Neural crest cell (in vitro differentiated cells): ENCODE measurements at regions not wholly inside any gene's neighbourhood (a gene's known extent, or its start where the extent isn't known, plus 50 kb on each side); places are given as distances from the start of the nearest gene placed in this dataset.

Source experiments
- DNase-seq: peaks from one replicate; pipeline ENCODE4 v3.0.0; 2021; ENCODE audit warnings: low read depth, mixed read lengths, low spot score
- H3K27ac Mint-ChIP-seq: one replicate; pipeline ENCODE4 v1.8.0; 2021; ENCODE audit warnings: mild to moderate bottlenecking, mixed read lengths; ENCODE audit not compliant: unreplicated experiment
- H3K27me3 Mint-ChIP-seq: 2 replicates; pipeline ENCODE4 v1.8.0; 2021; ENCODE audit warnings: low read depth, mild to moderate bottlenecking, mixed read lengths
- H3K36me3 Mint-ChIP-seq: 2 replicates; pipeline ENCODE4 v1.8.0; 2021; ENCODE audit warnings: low read depth, mild to moderate bottlenecking, mixed read lengths
- H3K4me1 Mint-ChIP-seq: 2 replicates; pipeline ENCODE4 v1.8.0; 2021; ENCODE audit warnings: mixed read lengths
- H3K4me3 Mint-ChIP-seq: one replicate; pipeline ENCODE4 v1.8.0; 2021; ENCODE audit warnings: mild to moderate bottlenecking, mixed read lengths
- H3K9me3 Mint-ChIP-seq: 2 replicates; pipeline ENCODE4 v1.8.0; 2021; ENCODE audit warnings: mixed read lengths
- TF ChIP-seq, protein P1 (sequence below): fragments of 200-600 bp; sonication (generic); conservative IDR thresholded peaks from 2 replicates; pipeline ENCODE4 v1.5.0; 2021; ENCODE audit warnings: antibody characterized with exemption, mild to moderate bottlenecking

DNA sequence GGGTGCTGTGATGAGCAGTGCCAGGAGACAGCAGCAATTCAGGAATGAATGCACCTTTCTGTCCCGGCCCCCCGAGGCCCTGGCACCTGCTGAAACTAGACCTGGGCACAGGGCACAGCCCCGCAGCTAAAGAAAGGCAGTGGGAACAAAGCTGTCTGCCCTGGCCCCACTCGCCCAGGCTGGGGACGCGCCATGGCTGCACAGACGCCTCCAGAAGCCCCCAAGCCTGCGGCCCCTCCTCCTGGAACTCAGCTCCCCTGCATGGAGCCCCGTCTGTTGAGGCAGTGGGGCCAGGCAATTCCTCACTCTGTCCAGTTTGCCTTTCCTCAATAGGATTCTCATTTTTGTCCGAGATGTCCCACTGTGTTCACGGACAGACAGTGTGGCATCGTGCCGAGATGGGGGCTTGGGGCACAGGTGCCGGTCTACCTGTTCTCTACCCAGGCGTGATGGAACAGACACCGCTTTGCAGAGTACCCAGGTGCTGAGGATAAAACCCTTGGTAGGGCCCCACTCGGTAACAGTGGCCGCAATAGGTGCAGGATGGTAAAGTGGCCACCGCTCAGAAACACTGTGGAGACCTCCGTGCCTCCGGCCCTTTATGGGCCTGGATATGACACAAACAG lies 146.5 kb upstream of the SOX1 start:
- no peaks in the 10 kb centered on the region for H3K27me3 Mint-ChIP-seq
- H3K27ac Mint-ChIP-seq: peak overlapping the region; percentile 92
- no peaks in the 10 kb centered on the region for H3K36me3 Mint-ChIP-seq
- H3K4me3 Mint-ChIP-seq: no peak overlapping the region
- TF ChIP-seq, protein P1, sequence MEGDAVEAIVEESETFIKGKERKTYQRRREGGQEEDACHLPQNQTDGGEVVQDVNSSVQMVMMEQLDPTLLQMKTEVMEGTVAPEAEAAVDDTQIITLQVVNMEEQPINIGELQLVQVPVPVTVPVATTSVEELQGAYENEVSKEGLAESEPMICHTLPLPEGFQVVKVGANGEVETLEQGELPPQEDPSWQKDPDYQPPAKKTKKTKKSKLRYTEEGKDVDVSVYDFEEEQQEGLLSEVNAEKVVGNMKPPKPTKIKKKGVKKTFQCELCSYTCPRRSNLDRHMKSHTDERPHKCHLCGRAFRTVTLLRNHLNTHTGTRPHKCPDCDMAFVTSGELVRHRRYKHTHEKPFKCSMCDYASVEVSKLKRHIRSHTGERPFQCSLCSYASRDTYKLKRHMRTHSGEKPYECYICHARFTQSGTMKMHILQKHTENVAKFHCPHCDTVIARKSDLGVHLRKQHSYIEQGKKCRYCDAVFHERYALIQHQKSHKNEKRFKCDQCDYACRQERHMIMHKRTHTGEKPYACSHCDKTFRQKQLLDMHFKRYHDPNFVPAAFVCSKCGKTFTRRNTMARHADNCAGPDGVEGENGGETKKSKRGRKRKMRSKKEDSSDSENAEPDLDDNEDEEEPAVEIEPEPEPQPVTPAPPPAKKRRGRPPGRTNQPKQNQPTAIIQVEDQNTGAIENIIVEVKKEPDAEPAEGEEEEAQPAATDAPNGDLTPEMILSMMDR: no peak
- DNase-seq: no peak
- no peaks in the 10 kb centered on the region for H3K9me3 Mint-ChIP-seq
- H3K4me1 Mint-ChIP-seq: peaks cover 19% of the 10 kb centered on the region

GRCh38 chr13:111920932-111921705 lies 145.8 kb upstream of the SOX1 start:
- peaks cover 19% of the 10 kb centered on the region for H3K4me1 Mint-ChIP-seq
- no peaks in the 10 kb centered on the region for H3K9me3 Mint-ChIP-seq
- DNase-seq: no peak
- peak overlapping the region; percentile 92 for H3K27ac Mint-ChIP-seq
- H3K4me3 Mint-ChIP-seq: no peak overlapping the region
- H3K36me3 Mint-ChIP-seq: no peaks in the 10 kb centered on the region
- no peaks in the 10 kb centered on the region for H3K27me3 Mint-ChIP-seq
- TF ChIP-seq, protein P1: no peak

DNA sequence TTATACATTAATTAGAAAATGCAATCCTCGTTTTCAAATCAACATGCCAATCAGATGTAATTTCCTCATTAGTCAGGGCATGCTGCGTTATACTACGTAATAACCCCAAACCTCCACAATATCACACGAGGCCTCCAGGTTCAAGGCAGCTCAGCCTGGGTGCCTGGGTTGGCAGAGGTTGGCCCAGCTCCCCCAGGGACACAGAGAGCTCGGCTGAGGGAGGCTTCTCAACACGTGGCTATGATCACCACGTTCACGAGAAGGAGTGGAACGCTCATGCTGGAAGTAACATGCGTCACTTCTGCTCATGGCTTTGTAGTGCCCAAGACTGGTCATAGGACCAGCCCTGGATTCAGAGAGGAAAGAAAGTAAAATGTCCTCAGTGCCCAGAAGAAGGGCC lies 144.9 kb upstream of the SOX1 start:
- DNase-seq: no peak

GRCh38 chr13:111923439-111923838 lies 143.5 kb upstream of the SOX1 start:
- Mint-ChIP-seq H3K4me1 (peaks cover 19% of the 10 kb centered on the region), H3K36me3 (no peaks in the 10 kb centered on the region), H3K27ac (no peak overlapping the region), H3K9me3 (no peaks in the 10 kb centered on the region), H3K4me3 (no peak overlapping the region), H3K27me3 (no peaks in the 10 kb centered on the region)
- DNase-seq: no peak
- TF ChIP-seq, protein P1: no peak

More for the DNA sequence above, 144.9 kb upstream of the SOX1 start:
- no peak overlapping the region for H3K27ac Mint-ChIP-seq
- TF ChIP-seq, protein P1: no peak
- peaks cover 19% of the 10 kb centered on the region for H3K4me1 Mint-ChIP-seq
- no peaks in the 10 kb centered on the region for H3K36me3 Mint-ChIP-seq
- H3K27me3 Mint-ChIP-seq: no peaks in the 10 kb centered on the region
- H3K9me3 Mint-ChIP-seq: no peaks in the 10 kb centered on the region
- no peak overlapping the region for H3K4me3 Mint-ChIP-seq

DNA sequence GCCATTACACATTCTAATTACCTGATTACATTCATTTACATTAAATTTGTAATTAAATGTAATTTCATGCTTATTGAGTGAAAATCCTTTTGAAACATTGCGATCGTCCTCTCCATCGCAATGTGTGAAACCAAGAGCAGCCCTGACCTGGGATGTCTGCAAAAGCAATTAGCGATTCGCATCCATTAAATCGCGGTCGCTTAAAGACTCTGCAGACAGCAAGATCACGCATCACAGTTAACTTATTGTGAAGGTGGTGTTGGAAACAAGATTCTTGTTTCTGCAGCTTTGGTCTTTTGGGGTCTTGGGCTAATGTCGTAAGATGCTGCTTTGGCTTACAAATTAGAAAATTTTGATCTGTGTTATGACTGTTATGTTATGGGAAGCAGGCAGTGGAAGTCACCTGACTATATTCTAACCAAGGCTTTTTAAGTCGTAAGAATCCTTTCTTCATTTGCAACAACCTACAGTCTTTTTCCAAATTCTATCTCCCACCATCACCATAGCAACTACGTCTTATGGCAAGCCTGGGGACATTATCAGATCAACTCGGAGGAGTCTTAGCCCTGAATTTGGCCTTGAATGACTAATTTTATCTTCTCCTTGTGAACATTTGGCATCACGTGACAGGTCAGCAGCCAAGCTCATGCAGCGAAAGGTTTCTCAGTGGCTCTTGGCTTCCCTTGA lies 142.8 kb upstream of the SOX1 start:
- Mint-ChIP-seq H3K36me3 (no peaks in the 10 kb centered on the region), H3K9me3 (no peaks in the 10 kb centered on the region), H3K4me3 (no peak overlapping the region), H3K27ac (no peak overlapping the region), H3K27me3 (no peaks in the 10 kb centered on the region), H3K4me1 (peaks cover 19% of the 10 kb centered on the region)
- TF ChIP-seq, protein P1: no peak
- no peak for DNase-seq
